PFSK-1 (cell line): ENCODE measurements at regions not wholly inside any gene's neighbourhood (a gene's known extent, or its start where the extent isn't known, plus 50 kb on each side); places are given as distances from the start of the nearest gene placed in this dataset.

ENCODE experiments used
- FOXP2 ChIP-seq: optimal IDR thresholded peaks from 2 replicates; pipeline ENCODE3; 2011; ENCODE audit warnings: borderline replicate concordance, control low read depth, inconsistent platforms; ENCODE audit not compliant: insufficient read depth; ENCODE audit errors: extremely low read length, extremely low read depth
- POLR2AphosphoS5 ChIP-seq: IDR thresholded peaks from 2 replicates; pipeline ENCODE4 v1.6.1; 2012; ENCODE audit warnings: low read depth, mild to moderate bottlenecking, control low read depth, low read length, moderate library complexity
- REST ChIP-seq, 2 experiments: IDR thresholded peaks; 2 replicates each; pipeline versions ENCODE4 v1.6.1 to v1.8.0; 2011 to 2012; ENCODE audit warnings: low read depth in 2 of 2, low read length in 2 of 2, control low read depth in 1 of 2, inconsistent platforms in 1 of 2, mild to moderate bottlenecking in 1 of 2, moderate library complexity in 1 of 2; ENCODE audit not compliant: insufficient read depth in 1 of 2

- no peak for TF ChIP-seq REST (IDR thresholded peaks at IDR 0.05; ENCODE audit: insufficient read depth in 1 of 2, low read depth in 2 of 2, low read length in 2 of 2)
- no peak for TF ChIP-seq POLR2AphosphoS5
- TF ChIP-seq FOXP2, result no peak
These were observed 135.5 kb downstream of the SETD4 start for GRCh38 chr21:35924714-35925301.
